ENCODE measurements at regions not wholly inside any gene's neighbourhood (a gene's known extent, or its start where the extent isn't known, plus 50 kb on each side); places are given as distances from the start of the nearest gene placed in this dataset.

GRCh38 chr3:34005886-34006285 is 207.5 kb downstream of the PDCD6IP start:
- no peak for TF ChIP-seq CTCF (IDR thresholded peaks at IDR 0.05; ENCODE audit: insufficient read depth, low read length, severe bottlenecking)
- FAIRE-seq (no peak), DNase-seq (ENCODE audit: low read depth) (no peak)
- H3K27me3 ChIP-seq (ENCODE audit: control insufficient read depth, insufficient read depth, low read length): no peaks in the 10 kb centered on the region
- H3K4me3 ChIP-seq (ENCODE audit: low read depth, low read length): no peak overlapping the region
- no peaks in the 10 kb centered on the region for H3K36me3 ChIP-seq (ENCODE audit: control insufficient read depth, insufficient read depth, low read length)

GRCh38 chr3:34008191-34008590 is 209.8 kb downstream of the PDCD6IP start:
- TF ChIP-seq CTCF (IDR thresholded peaks at IDR 0.05; ENCODE audit: insufficient read depth, low read length, severe bottlenecking): no peak
- FAIRE-seq (no peak), DNase-seq (ENCODE audit: low read depth) (no peak)
- Histone ChIP-seq H3K4me3 (ENCODE audit: low read depth, low read length) (no peak overlapping the region), H3K36me3 (ENCODE audit: control insufficient read depth, insufficient read depth, low read length) (no peaks in the 10 kb centered on the region), H3K27me3 (ENCODE audit: control insufficient read depth, insufficient read depth, low read length) (no peaks in the 10 kb centered on the region)

GRCh38 chr3:34008836-34009809 is 210.7 kb downstream of the PDCD6IP start:
- no peak for TF ChIP-seq CTCF (IDR thresholded peaks at IDR 0.05; ENCODE audit: insufficient read depth, low read length, severe bottlenecking)
- Histone ChIP-seq H3K27me3 (ENCODE audit: control insufficient read depth, insufficient read depth, low read length) (no peaks in the 10 kb centered on the region), H3K4me3 (ENCODE audit: low read depth, low read length) (no peak overlapping the region), H3K36me3 (ENCODE audit: control insufficient read depth, insufficient read depth, low read length) (no peaks in the 10 kb centered on the region)
- FAIRE-seq: no peak
- DNase-seq (ENCODE audit: low read depth): no peak

- H3K36me3 ChIP-seq (ENCODE audit: control insufficient read depth, insufficient read depth, low read length): no peaks in the 10 kb centered on the region
- H3K4me3 ChIP-seq (ENCODE audit: low read depth, low read length): no peak overlapping the region
- DNase-seq (ENCODE audit: low read depth) (no peak), FAIRE-seq (peak; percentile 72)
- peak; percentile 21 for TF ChIP-seq CTCF (IDR thresholded peaks at IDR 0.05; ENCODE audit: insufficient read depth, low read length, severe bottlenecking)
- no peaks in the 10 kb centered on the region for H3K27me3 ChIP-seq (ENCODE audit: control insufficient read depth, insufficient read depth, low read length)
These were observed 213.0 kb downstream of the PDCD6IP start for GRCh38 chr3:34011171-34012101.

GRCh38 chr3:34012102-34012461 is 213.7 kb downstream of the PDCD6IP start:
- Histone ChIP-seq H3K36me3 (ENCODE audit: control insufficient read depth, insufficient read depth, low read length) (no peaks in the 10 kb centered on the region), H3K27me3 (ENCODE audit: control insufficient read depth, insufficient read depth, low read length) (no peaks in the 10 kb centered on the region), H3K4me3 (ENCODE audit: low read depth, low read length) (no peak overlapping the region)
- DNase-seq (ENCODE audit: low read depth): peak; percentile 98
- FAIRE-seq: peak; percentile 13
- no peak for TF ChIP-seq CTCF (IDR thresholded peaks at IDR 0.05; ENCODE audit: insufficient read depth, low read length, severe bottlenecking)
